GM21390 (cell line): ENCODE measurements at regions not wholly inside any gene's neighbourhood (a gene's known extent, or its start where the extent isn't known, plus 50 kb on each side); places are given as distances from the start of the nearest gene placed in this dataset.
A peak's percentile ranks its signal among the peaks of the same experiment; 100 is the strongest.

Source experiments
- ATAC-seq: cut with Tn5 transposase; IDR thresholded peaks from one replicate; pipeline ENCODE4 v1.9.1; 2021; ENCODE audit not compliant: unreplicated experiment

GRCh38 chr5:173718469-173718868 lies 102.0 kb upstream of the BOD1 start:
- no peak for ATAC-seq

DNA sequence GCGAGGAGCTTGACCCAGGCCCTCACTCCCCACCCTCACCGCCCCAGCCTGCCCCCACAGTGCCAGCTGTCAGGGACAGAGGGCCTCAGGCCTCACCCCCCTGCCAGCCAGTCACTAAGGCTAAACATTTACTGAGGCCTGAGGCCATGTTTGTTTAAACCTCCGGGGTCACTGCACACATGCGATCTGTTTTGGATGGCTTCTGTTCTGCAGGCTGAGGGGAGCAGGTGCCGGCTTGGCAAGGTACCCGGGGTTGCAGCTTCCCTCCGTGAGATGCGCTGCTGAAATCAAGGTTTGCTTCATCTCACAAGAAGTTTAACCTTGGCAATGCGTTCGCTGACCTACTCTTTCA lies 103.3 kb upstream of the BOD1 start:
- no peak for ATAC-seq

DNA sequence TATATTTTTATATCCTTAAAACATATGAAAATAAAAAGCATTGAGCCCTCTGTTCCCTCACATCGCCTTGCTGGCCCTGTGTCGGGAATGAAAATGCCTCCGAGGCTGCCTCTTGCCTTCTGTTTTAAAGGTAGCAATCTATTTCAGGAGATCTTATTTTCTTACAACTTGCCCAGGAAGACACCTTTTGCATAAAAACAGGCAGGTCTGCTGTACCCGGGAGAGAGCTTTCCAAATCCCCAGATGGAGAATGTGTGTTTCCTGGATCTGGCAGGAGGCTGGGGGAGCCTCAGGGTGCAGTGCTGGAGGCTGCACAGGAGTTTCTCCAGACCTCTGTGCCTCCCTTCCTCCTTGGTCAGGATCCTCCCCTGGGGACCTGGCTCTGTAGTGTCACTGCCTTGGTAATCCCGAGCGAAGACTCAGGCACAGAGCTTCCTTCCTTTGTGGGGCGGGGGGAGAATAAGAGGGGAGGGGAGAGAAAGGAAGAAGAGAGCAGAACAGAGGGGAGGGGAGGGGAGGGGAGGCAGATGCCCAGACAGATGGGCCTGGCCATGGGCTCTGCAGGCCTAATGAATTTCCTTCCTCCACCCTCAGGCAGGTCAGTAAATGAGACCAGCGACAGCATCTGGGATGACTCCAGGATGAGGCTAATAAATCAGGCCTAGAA lies 104.0 kb upstream of the BOD1 start:
- ATAC-seq, result no peak

DNA sequence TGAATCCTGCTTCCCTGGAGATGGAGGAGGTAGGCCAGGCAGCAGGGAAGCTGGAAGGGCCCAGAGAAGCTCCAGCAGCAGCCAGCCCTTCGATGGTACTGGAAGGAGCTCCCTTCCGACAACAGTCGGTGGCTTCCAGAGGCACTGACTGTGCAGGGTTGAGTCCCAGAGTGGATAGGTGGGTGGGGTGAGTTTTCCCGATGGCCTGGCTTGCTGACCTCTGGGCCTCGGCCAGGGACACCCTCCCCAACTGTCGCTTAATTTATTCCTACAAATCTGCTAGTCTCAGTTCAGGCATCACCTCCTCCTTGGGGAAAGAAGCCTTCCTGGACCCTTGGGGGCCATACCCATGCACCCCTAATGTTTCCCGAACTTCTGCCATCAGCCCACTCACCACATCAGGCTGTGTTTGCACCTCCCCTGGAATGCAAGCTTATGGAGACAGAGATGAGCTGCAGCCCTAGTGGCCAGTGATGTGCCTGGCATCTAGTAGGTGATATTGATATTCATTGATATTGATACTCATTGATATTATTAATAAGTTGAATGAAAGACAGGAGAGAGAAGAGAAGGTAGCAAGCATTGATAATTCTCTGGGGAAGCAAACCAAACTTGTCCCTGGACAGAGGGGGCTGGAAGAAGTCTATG lies 104.6 kb upstream of the BOD1 start:
- no peak for ATAC-seq

- no peak for ATAC-seq
These were observed 105.3 kb upstream of the BOD1 start for GRCh38 chr5:173721601-173722232.

GRCh38 chr5:173726846-173727557 lies 110.6 kb upstream of the BOD1 start:
- ATAC-seq, result no peak

- no peak for ATAC-seq
These were observed 111.7 kb upstream of the BOD1 start for GRCh38 chr5:173727839-173728778.

DNA sequence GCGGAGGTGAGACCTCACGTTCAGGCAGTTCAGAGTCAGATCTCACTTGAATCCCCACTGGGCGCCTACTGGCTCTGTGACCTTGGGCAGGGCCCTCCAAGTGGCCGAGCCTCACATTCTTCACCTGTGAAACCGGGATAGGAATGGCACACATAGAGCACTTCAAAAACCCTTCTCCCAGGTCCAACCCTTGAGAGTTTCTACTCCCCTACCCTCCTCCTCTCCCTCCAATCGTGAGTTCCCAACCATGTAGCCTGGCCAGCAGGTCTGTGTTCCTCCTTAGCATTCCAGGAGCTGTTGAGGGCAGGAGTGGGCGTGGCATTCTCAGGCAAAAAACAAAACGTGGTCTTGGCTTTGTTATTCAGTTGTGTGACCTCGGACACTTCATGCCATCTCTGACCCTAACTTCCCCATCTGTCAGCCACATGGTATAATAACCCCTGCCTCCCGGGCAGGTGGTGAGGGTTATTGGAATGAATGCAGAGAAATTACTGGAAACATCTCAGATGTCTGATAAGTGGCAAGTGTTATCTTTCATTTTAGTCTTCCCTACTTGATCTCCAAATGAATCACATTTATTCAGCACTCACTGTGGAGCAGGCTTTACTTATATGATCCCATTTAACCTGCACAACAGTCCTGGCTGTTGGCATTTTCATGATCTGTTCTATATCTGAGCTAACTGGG lies 112.8 kb upstream of the BOD1 start:
- no peak for ATAC-seq

GRCh38 chr5:173730632-173731298 lies 114.3 kb upstream of the BOD1 start:
- ATAC-seq, result no peak

DNA sequence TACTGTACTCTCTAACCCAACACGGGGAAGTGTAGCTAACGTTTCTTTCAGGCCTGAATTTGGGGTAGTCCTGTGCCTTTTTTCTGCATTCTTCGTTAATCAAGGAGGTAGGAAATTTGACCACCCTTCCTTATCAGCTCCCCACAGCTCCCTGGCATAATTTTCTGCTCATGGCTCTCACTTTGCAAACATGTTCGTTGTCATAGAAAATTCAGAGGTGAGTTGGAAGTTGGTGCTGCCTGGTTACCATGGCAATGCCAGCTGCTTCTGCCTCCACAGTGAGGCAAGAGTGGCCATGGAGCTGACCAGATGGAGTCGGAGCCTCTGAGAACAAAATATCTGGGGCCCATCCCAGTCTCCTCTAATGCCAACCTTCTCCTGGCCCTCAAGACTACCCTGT lies 116.6 kb upstream of the BOD1 start:
- no peak for ATAC-seq

DNA sequence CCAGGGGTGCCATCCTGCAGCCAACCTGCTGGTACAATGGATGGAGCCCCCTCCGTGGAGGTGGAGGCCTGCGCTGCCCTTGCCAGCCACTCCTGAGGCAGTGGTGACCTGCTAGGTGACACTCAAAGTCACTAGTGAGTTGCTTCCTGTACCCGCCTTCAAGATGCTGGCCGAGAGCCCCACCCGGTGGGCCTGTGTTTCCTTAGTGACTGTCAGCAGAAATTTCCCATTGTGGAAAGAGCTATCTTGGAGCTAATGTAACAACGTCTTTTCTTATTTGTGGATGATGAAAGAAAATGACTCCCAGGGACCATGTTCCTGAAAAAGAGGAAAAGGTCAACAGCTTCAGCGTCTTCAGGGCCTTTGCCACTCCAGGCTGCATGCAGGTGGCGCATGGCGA lies 117.0 kb upstream of the BOD1 start:
- no peak for ATAC-seq

GRCh38 chr5:173733831-173734501 lies 117.5 kb upstream of the BOD1 start:
- peak; percentile 49 for ATAC-seq

DNA sequence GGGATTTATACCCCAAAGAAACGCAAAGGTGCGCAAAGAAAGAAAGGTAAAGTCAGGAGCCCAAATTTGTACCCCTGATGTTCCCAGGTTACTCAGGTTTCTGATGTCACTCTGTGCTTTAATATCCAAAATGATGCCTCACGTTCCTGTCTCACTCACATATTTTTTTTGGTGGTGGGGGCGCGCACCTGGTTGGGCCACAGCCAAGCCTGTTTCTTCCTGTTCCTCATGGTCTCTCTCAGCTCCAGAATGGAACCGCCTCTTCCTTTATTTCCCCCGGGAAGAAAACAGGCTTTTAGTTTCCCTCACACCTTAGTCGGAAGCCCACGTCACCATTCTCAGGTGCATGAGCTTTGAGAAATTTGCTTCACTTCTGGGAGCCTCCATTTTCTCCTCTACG lies 118.3 kb upstream of the BOD1 start:
- ATAC-seq, result no peak

GRCh38 chr5:173735184-173735583 lies 118.7 kb upstream of the BOD1 start:
- ATAC-seq, result no peak

GRCh38 chr5:173735691-173736090 lies 119.2 kb upstream of the BOD1 start:
- ATAC-seq, result no peak

GRCh38 chr5:173736374-173736773 lies 119.9 kb upstream of the BOD1 start:
- no peak for ATAC-seq

DNA sequence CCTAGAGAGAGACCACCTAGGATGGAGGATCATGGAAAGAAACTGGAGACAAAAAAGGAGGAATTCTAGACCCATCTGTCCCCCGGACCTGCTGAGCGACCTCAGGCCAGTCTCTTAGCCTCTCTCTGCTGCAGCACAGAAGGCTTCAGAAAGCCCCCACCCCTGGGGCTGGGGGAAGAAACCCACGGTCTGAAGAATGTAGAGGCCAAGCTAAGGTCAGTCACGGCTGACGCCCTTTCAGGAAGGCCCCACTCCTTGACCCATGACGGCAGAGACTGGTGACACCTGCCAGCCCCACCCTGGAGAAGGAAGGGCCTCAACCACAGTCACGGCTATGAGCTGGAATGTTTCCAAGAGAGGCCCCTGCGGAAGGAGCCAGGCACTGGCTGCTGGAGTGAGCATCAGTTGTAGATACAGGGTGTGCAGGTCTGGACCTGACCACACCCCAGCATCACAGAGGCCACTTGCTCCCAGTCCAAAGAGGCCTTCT lies 120.5 kb upstream of the BOD1 start:
- ATAC-seq, result peak; percentile 89

GRCh38 chr5:173739741-173740140 lies 123.3 kb upstream of the BOD1 start:
- ATAC-seq, result no peak

GRCh38 chr5:173740400-173740799 lies 124.0 kb upstream of the BOD1 start:
- ATAC-seq, result no peak
